ENCODE measurements at regions not wholly inside any gene's neighbourhood (a gene's known extent, or its start where the extent isn't known, plus 50 kb on each side); places are given as distances from the start of the nearest gene placed in this dataset.

- Histone ChIP-seq H3K27me3 (no peaks in the 10 kb centered on the region), H3K27ac (no peak overlapping the region), H3K36me3 (replicated peaks in 1 of 2; ENCODE audit: insufficient read depth in 1 of 2, low read depth in 2 of 2) (no peaks in the 10 kb centered on the region), H3K4me1 (peaks cover 7% of the 10 kb centered on the region), H3K4me3 (no peak overlapping the region), H3K9me3 (no peaks in the 10 kb centered on the region)
- intact Hi-C loops (cut with DNase I): no loop called here
- ATAC-seq (no peak), DNase-seq (no peak)
- 90 to 94% methylated on average over 1 of the region's 1 CpG for WGBS, 2 donors
- TF ChIP-seq, protein P1, sequence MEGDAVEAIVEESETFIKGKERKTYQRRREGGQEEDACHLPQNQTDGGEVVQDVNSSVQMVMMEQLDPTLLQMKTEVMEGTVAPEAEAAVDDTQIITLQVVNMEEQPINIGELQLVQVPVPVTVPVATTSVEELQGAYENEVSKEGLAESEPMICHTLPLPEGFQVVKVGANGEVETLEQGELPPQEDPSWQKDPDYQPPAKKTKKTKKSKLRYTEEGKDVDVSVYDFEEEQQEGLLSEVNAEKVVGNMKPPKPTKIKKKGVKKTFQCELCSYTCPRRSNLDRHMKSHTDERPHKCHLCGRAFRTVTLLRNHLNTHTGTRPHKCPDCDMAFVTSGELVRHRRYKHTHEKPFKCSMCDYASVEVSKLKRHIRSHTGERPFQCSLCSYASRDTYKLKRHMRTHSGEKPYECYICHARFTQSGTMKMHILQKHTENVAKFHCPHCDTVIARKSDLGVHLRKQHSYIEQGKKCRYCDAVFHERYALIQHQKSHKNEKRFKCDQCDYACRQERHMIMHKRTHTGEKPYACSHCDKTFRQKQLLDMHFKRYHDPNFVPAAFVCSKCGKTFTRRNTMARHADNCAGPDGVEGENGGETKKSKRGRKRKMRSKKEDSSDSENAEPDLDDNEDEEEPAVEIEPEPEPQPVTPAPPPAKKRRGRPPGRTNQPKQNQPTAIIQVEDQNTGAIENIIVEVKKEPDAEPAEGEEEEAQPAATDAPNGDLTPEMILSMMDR (IDR thresholded peaks at IDR 0.05): no peak
- TF ChIP-seq POLR2A (IDR thresholded peaks at IDR 0.05): no peak
Measured at GRCh38 chr20:4084096-4084495, 64.5 kb upstream of the SMOX start.

GRCh38 chr20:4083098-4083865, 65.3 kb upstream of the SMOX start:
- no peaks in the 10 kb centered on the region for H3K27me3 ChIP-seq
- DNase-seq (no peak), ATAC-seq (peak; percentile 13)
- TF ChIP-seq, protein P1 (IDR thresholded peaks at IDR 0.05): no peak
- no peak for TF ChIP-seq POLR2A (IDR thresholded peaks at IDR 0.05)
- H3K27ac ChIP-seq: no peak overlapping the region
- no peak overlapping the region for H3K4me3 ChIP-seq
- H3K36me3 ChIP-seq (replicated peaks in 1 of 2; ENCODE audit: insufficient read depth in 1 of 2, low read depth in 2 of 2): no peaks in the 10 kb centered on the region
- H3K9me3 ChIP-seq: no peaks in the 10 kb centered on the region
- intact Hi-C loops (cut with DNase I): no loop called here
- 28 to 47% methylated on average over 6 of the region's 11 CpGs for WGBS, 2 donors
- H3K4me1 ChIP-seq: peaks cover 7% of the 10 kb centered on the region

DNA sequence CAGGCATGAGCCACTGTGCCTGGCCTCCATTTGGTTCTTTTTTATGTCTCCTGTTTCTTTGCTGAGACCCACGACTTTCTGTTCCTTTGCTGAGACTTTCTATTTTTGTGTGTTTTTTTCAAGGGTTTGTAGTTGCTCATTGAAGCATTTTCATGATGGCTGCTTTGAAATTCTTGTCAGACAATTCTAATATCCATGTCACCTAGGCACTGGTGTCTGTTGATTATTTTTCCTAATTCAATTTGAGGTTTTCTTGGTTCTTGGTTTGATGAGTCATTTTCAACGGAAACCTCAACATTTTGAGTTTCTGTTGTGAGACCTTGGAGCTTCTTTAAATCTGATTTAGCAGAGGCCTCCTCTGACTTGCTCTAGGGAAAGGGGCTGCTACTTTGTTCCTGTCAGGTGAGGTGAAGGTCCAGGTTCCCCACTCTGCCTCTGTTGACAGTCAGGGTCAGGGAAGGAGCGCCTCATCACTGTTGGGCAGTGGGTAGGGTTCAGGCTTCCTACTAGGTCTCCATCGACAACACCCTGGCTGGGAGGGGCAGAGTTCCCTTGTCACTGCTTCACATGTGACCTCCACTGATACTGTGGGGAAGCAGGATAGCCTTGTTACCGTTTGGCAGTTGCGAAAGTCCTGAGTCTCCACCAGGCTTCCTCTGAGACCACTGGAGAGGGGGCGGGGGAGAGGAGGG, 66.1 kb upstream of the SMOX start:
- ATAC-seq: peak; percentile 15
- H3K27me3 ChIP-seq: no peaks in the 10 kb centered on the region
- DNase-seq: peak in 3 of 4 donors; percentile 46 to 68 (median 47)
- no peaks in the 10 kb centered on the region for H3K36me3 ChIP-seq (replicated peaks in 1 of 2; ENCODE audit: insufficient read depth in 1 of 2, low read depth in 2 of 2)
- no peaks in the 10 kb centered on the region for H3K9me3 ChIP-seq
- H3K27ac ChIP-seq: peak overlapping the region in 3 of 4 donors; percentile 39 to 48 (median 47)
- 27 to 43% methylated on average over 3 to 5 of the region's 7 CpGs for WGBS, 2 donors
- no peak overlapping the region for H3K4me3 ChIP-seq
- peaks cover 7% of the 10 kb centered on the region for H3K4me1 ChIP-seq
- no peak for TF ChIP-seq POLR2A (IDR thresholded peaks at IDR 0.05)
- TF ChIP-seq, protein P1 (IDR thresholded peaks at IDR 0.05): no peak
- intact Hi-C loops (cut with DNase I): no loop called here

DNA sequence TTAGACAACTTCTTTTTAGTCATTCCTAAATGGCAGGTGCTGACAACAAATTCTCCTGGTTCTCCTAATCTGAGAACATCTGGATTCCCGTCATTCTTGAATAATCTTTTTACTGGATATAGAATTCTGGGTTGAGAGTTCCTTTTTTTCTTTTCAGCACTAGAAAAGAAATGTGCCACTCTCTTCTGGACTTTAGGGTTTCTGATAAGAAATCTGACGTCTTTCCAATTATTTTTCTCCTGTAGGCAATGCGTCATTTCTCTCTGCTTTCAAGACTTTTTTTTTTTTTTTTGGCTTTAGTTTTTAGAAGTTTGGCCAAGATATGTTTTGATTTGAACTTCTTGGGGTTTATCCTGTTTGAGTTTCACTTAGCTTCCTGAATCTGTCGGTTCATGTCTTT, 66.1 kb upstream of the RNF24 start:
- DNase-seq (no peak), ATAC-seq (no peak)
- Histone ChIP-seq H3K27ac (no peak overlapping the region), H3K36me3 (replicated peaks in 1 of 2; ENCODE audit: insufficient read depth in 1 of 2, low read depth in 2 of 2) (no peaks in the 10 kb centered on the region), H3K4me1 (peaks cover 7% of the 10 kb centered on the region), H3K27me3 (no peaks in the 10 kb centered on the region), H3K9me3 (no peaks in the 10 kb centered on the region), H3K4me3 (no peak overlapping the region)
- 44 to 63% methylated on average over 4 of the region's 4 CpGs for WGBS, 2 donors
- intact Hi-C loops (cut with DNase I): no loop called here
- TF ChIP-seq POLR2A (IDR thresholded peaks at IDR 0.05): no peak
- TF ChIP-seq, protein P1 (IDR thresholded peaks at IDR 0.05): no peak
